ENCODE measurements at regions not wholly inside any gene's neighbourhood (a gene's known extent, or its start where the extent isn't known, plus 50 kb on each side); places are given as distances from the start of the nearest gene placed in this dataset.

DNA sequence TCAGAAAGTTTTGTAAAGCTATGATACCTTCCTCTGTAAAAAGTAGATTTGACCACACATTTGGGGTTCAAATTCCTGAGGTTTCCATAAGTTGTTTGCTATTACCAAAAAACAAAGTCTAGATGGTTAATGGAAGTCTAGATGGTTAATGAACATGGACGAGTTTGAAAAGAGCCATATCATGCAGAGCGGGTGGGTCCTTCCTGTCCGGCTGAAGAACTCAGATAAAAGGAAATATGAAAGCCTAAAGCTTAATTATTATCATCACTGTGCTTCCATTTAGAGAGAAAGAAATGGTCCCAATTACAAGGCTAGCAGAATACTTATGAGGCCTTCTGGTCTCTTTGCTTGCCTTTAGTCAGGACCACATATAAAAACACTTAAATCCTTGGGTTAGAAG, 132.1 kb upstream of the SATB1 start:
- Histone ChIP-seq H3K9ac (ENCODE audit: insufficient read depth, low read length, poor library complexity, severe bottlenecking) (no peak overlapping the region), H3K4me2 (replicated peaks; ENCODE audit: extremely low read depth, low read length, poor library complexity, severe bottlenecking) (no peak overlapping the region), H3K27ac (ENCODE audit: low read depth in 1 of 2, low read length in 2 of 2) (no peak overlapping the region), H2AFZ (ENCODE audit: insufficient read depth, low read depth, low read length, poor library complexity, severe bottlenecking) (no peak overlapping the region), H3K36me3 (replicated peaks in 1 of 2; ENCODE audit: control insufficient read depth in 1 of 2, insufficient read depth in 2 of 2, low read length in 2 of 2) (no peaks in the 10 kb centered on the region), H3K4me3 (replicated peaks in 1 of 3; ENCODE audit: low read depth in 2 of 3, low read length in 3 of 3) (no peak overlapping the region), H3K79me2 (ENCODE audit: insufficient read depth, low read length) (no peaks in the 10 kb centered on the region), H3K9me3 (replicated peaks in 1 of 2; ENCODE audit: control insufficient read depth in 1 of 2, insufficient read depth in 1 of 2, low read length in 2 of 2) (no peaks in the 10 kb centered on the region), H3K27me3 (ENCODE audit: control insufficient read depth in 2 of 2, insufficient read depth in 2 of 2, low read length in 2 of 2) (no peaks in the 10 kb centered on the region), H3K4me1 (ENCODE audit: control insufficient read depth in 1 of 2, insufficient read depth in 2 of 2, low read length in 2 of 2) (no peaks in the 10 kb centered on the region), H4K20me1 (ENCODE audit: insufficient read depth, low read length) (no peaks in the 10 kb centered on the region)
- no peak for DNase-seq
- no CpG with 5 or more reads among the region's 3 CpGs for WGBS (ENCODE audit: insufficient coverage)
- Mint-ChIP-seq H3K4me3 (no peak overlapping the region), H3K27me3 (ENCODE audit: low read depth in 3 of 3) (peaks cover 0 to 2% (median 1%) of the 10 kb centered on the region in 3 donors), H3K4me1 (peaks cover 8% of the 10 kb centered on the region), H3K9me3 (no peaks in the 10 kb centered on the region), H3K27ac (no peak overlapping the region), H3K36me3 (no peaks in the 10 kb centered on the region)
- intact Hi-C loops (cut with micrococcal nuclease), result no loop called here
- no peak for TF ChIP-seq CTCF (IDR thresholded peaks at IDR 0.05)

DNA sequence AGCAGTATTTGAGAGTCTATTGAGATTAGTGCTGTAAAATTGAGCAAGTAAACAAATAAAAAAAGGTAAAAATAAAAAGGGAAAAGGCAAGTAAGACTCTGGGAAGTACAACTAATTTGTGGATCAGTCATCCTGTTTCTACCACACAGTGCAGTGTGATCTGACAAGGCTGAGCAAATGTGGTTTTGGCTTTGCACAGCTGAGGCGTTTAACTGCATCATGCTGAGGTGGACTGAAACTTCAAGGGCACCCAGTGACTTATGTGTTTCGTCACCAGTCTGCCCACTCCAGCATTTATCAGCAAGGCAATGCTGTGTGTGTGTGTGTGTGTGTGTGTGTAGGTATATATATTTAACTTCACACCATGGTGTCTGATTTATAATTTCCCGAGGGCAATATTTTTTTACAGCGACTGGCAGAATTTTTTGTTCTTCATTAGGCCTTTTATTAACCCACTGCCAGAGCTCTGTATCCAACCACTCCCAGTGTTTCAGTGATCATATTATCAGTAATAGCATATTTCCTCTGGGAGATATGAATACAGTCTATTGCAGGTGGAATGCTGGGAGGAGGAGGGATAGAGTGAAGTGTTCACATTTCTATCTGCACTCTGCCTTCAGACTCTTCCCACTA, 131.5 kb upstream of the SATB1 start:
- intact Hi-C loops (cut with micrococcal nuclease), result no loop called here
- DNase-seq, result no peak
- Mint-ChIP-seq H3K9me3 (no peaks in the 10 kb centered on the region), H3K4me1 (peaks cover 8% of the 10 kb centered on the region), H3K27ac (no peak overlapping the region), H3K4me3 (no peak overlapping the region), H3K36me3 (no peaks in the 10 kb centered on the region), H3K27me3 (ENCODE audit: low read depth in 3 of 3) (peaks cover 0 to 2% (median 1%) of the 10 kb centered on the region in 3 donors)
- Histone ChIP-seq H3K9me3 (replicated peaks in 1 of 2; ENCODE audit: control insufficient read depth in 1 of 2, insufficient read depth in 1 of 2, low read length in 2 of 2) (no peaks in the 10 kb centered on the region), H3K4me3 (replicated peaks in 1 of 3; ENCODE audit: low read depth in 2 of 3, low read length in 3 of 3) (no peak overlapping the region), H3K4me2 (replicated peaks; ENCODE audit: extremely low read depth, low read length, poor library complexity, severe bottlenecking) (no peak overlapping the region), H3K79me2 (ENCODE audit: insufficient read depth, low read length) (no peaks in the 10 kb centered on the region), H3K4me1 (ENCODE audit: control insufficient read depth in 1 of 2, insufficient read depth in 2 of 2, low read length in 2 of 2) (no peaks in the 10 kb centered on the region), H3K36me3 (replicated peaks in 1 of 2; ENCODE audit: control insufficient read depth in 1 of 2, insufficient read depth in 2 of 2, low read length in 2 of 2) (no peaks in the 10 kb centered on the region), H3K9ac (ENCODE audit: insufficient read depth, low read length, poor library complexity, severe bottlenecking) (no peak overlapping the region), H2AFZ (ENCODE audit: insufficient read depth, low read depth, low read length, poor library complexity, severe bottlenecking) (no peak overlapping the region), H4K20me1 (ENCODE audit: insufficient read depth, low read length) (no peaks in the 10 kb centered on the region), H3K27ac (ENCODE audit: low read depth in 1 of 2, low read length in 2 of 2) (no peak overlapping the region), H3K27me3 (ENCODE audit: control insufficient read depth in 2 of 2, insufficient read depth in 2 of 2, low read length in 2 of 2) (no peaks in the 10 kb centered on the region)
- no peak for TF ChIP-seq CTCF (IDR thresholded peaks at IDR 0.05)
- WGBS (ENCODE audit: insufficient coverage), result no CpG with 5 or more reads among the region's 4 CpGs
